Endothelial cell of umbilical vein (primary cell): ENCODE measurements at regions not wholly inside any gene's neighbourhood (a gene's known extent, or its start where the extent isn't known, plus 50 kb on each side); places are given as distances from the start of the nearest gene placed in this dataset.
"Not testable (repeated sequence)": the region's sequence is repeated elsewhere in the genome, so short reads cannot be mapped to it uniquely, and the experiment has no call there.

ENCODE experiments used
- BruUV-seq: library from RNA; stranded (reverse); fragments of 400-500 nt; replicated peaks from 2 replicates; lab custom pipeline; 2021; lab: Mats Ljungman, UMichigan
- CTCF ChIA-PET: fragments of 300-600, 350-600 bp; sonication (Branson Sonifier 250); formaldehyde crosslinking; loops from one replicate; lab custom pipeline; 2021; ENCODE audit warnings: antibody characterized with exemption, inconsistent platforms; lab: Charles Lee
- POLR2A ChIA-PET: fragments of 300-600, 350-600 bp; sonication (Branson Sonifier 250); formaldehyde crosslinking; loops from one replicate; lab custom pipeline; 2021; ENCODE audit warnings: antibody characterized with exemption, inconsistent platforms; lab: Charles Lee
- DNase-seq: peaks from one replicate; pipeline ENCODE4 v3.0.0-alpha.2; 2011; ENCODE audit warnings: low read depth, low spot score
- FAIRE-seq: peaks from 2 replicates; lab custom pipeline; 2011; peaks lifted over from hg19 to GRCh38; lab: Jason Lieb, UNC
- H2AFZ ChIP-seq: 2 replicates; pipeline ENCODE4 v1.6.0; 2012; ENCODE audit warnings: low read depth, low read length, control low read depth, inconsistent platforms
- H3K27ac ChIP-seq: 2 replicates; pipeline ENCODE4 v1.5.1; 2011; ENCODE audit warnings: low read depth, mild to moderate bottlenecking, control low read depth, low read length, moderate library complexity; ENCODE audit not compliant: insufficient read depth
- H3K27me3 ChIP-seq, 2 experiments: 2 replicates each; pipeline versions ENCODE4 v1.6.0 to v1.6.1; 2011; ENCODE audit warnings: low read length in 2 of 2, mixed read lengths in 1 of 2; ENCODE audit not compliant: control insufficient read depth in 2 of 2, insufficient read depth in 2 of 2
- H3K36me3 ChIP-seq, 2 experiments: 2 replicates in 1 of 2; 3 replicates in 1 of 2; pipeline ENCODE4 v1.5.1; 2011; ENCODE audit warnings: low read length in 2 of 2, mild to moderate bottlenecking in 1 of 2, moderate library complexity in 1 of 2; ENCODE audit not compliant: control insufficient read depth in 2 of 2, insufficient read depth in 2 of 2; ENCODE audit errors: extremely low read depth in 1 of 2
- H3K4me1 ChIP-seq: 3 replicates; pipeline ENCODE4 v1.5.1; 2011; ENCODE audit warnings: mild to moderate bottlenecking, low read length; ENCODE audit not compliant: control insufficient read depth, insufficient read depth; ENCODE audit errors: extremely low read depth
- H3K4me2 ChIP-seq: 2 replicates; pipeline ENCODE4 v1.6.1; 2011; ENCODE audit warnings: low read length, control low read depth, mixed read lengths; ENCODE audit not compliant: insufficient read depth
- H3K4me3 ChIP-seq, 3 experiments: fragments of 200-600 bp in 1 of 3; sonication (generic), shearing (Covaris generic) in 1 of 3; replicated peaks in 1 of 3; 2 replicates each; pipeline ENCODE4 v1.5.1; 2011 to 2016; ENCODE audit warnings: control low read depth in 3 of 3, low read length in 3 of 3, mild to moderate bottlenecking in 2 of 3, inconsistent platforms in 1 of 3, low read depth in 1 of 3, moderate library complexity in 1 of 3; ENCODE audit not compliant: insufficient read depth in 1 of 3
- H3K79me2 ChIP-seq: 2 replicates; pipeline ENCODE4 v1.6.0; 2012; ENCODE audit warnings: low read length, inconsistent platforms; ENCODE audit not compliant: control insufficient read depth, insufficient read depth
- H3K9ac ChIP-seq: replicated peaks from 2 replicates; pipeline ENCODE3; 2011; ENCODE audit warnings: low read length, control low read depth; ENCODE audit not compliant: insufficient read depth; ENCODE audit errors: extremely low read depth
- H3K9me1 ChIP-seq: replicated peaks from 3 replicates; pipeline ENCODE4 v1.6.0; 2011; ENCODE audit warnings: mild to moderate bottlenecking, low read length; ENCODE audit not compliant: control insufficient read depth, insufficient read depth; ENCODE audit errors: extremely low read depth
- H3K9me3 ChIP-seq: replicated peaks from 2 replicates; pipeline ENCODE4 v1.5.1; 2012; ENCODE audit warnings: low read length, inconsistent platforms; ENCODE audit not compliant: control insufficient read depth, insufficient read depth
- H4K20me1 ChIP-seq: replicated peaks from 2 replicates; pipeline ENCODE3; 2011; ENCODE audit warnings: mild to moderate bottlenecking, low read length; ENCODE audit not compliant: control insufficient read depth, insufficient read depth; ENCODE audit errors: extremely low read depth
- EZH2 ChIP-seq: IDR thresholded peaks from 2 replicates; pipeline ENCODE4 v1.6.1; 2012; ENCODE audit warnings: borderline replicate concordance, low read depth, mild to moderate bottlenecking, moderate library complexity, low read length, inconsistent platforms; ENCODE audit not compliant: severe bottlenecking
- FOS ChIP-seq: IDR thresholded peaks from 2 replicates; pipeline ENCODE4 v1.6.1; 2011; ENCODE audit warnings: mild to moderate bottlenecking, low read length, moderate library complexity, borderline replicate concordance; ENCODE audit not compliant: insufficient read depth
- GATA2 ChIP-seq: IDR thresholded peaks from 2 replicates; pipeline ENCODE4 v1.7.0; 2011; ENCODE audit warnings: low read depth, mild to moderate bottlenecking, moderate library complexity, mixed read lengths, low read length; ENCODE audit not compliant: insufficient read length, insufficient read depth
- JUN ChIP-seq: IDR thresholded peaks from 2 replicates; pipeline ENCODE4 v1.6.1; 2011; ENCODE audit warnings: borderline replicate concordance, low read depth; ENCODE audit not compliant: insufficient read length, insufficient read depth
- MYC ChIP-seq: IDR thresholded peaks from one replicate; pipeline ENCODE4 v1.6.1; 2011; ENCODE audit warnings: mild to moderate bottlenecking, low read depth, low read length
- POLR2A ChIP-seq: IDR thresholded peaks from 2 replicates; pipeline ENCODE4 v1.6.1; 2012; ENCODE audit warnings: low read depth, mild to moderate bottlenecking, control low read depth, low read length
- POLR2AphosphoS5 ChIP-seq: IDR thresholded peaks from 2 replicates; pipeline ENCODE4 v1.6.1; 2012; ENCODE audit warnings: low read depth, mild to moderate bottlenecking, control low read depth, low read length, moderate library complexity; ENCODE audit not compliant: insufficient read depth
- dilution Hi-C: fragments of 300-500 bp; cut with MboI; formaldehyde crosslinking; loops from one replicate; pipeline ENCODE4 v1.15.0; 2019; ENCODE audit warnings: low sequenced_read_pairs; ENCODE audit not compliant: extremely low pct_ligation_motif_present
- intact Hi-C: fragments of 100-400 bp; cut with micrococcal nuclease; formaldehyde crosslinking; loops from one replicate; pipeline ENCODE4 v1.10.0; 2022
- TF ChIP-seq, protein P1 (sequence below), 2 donors: IDR thresholded peaks; 1 replicate in 1 of 2; 2 replicates in 1 of 2; pipeline ENCODE4 v1.5.1; 2011; ENCODE audit warnings: low read length in 2 of 2, mild to moderate bottlenecking in 2 of 2, moderate library complexity in 2 of 2, control low read depth in 1 of 2, inconsistent platforms in 1 of 2, low read depth in 1 of 2; ENCODE audit not compliant: insufficient read depth in 1 of 2; ENCODE audit errors: extremely low read depth in 1 of 2
- TF ChIP-seq, protein P2 (sequence below): IDR thresholded peaks from 2 replicates; pipeline ENCODE4 v1.6.1; 2011; ENCODE audit not compliant: insufficient read depth, insufficient read length

- FAIRE-seq (no peak), DNase-seq (no peak)
- Histone ChIP-seq H3K27ac (no peak overlapping the region), H3K4me1 (no peaks in the 10 kb centered on the region), H3K9me3 (peaks cover 3% of the 10 kb centered on the region), H3K36me3 (no peaks in the 10 kb centered on the region), H3K4me3 (no peak overlapping the region), H3K4me2 (no peak overlapping the region), H3K27me3 (no peaks in the 10 kb centered on the region), H3K9ac (no peak overlapping the region), H3K79me2 (no peaks in the 10 kb centered on the region), H2AFZ (no peak overlapping the region), H4K20me1 (no peaks in the 10 kb centered on the region), H3K9me1 (no peaks in the 10 kb centered on the region)
- BruUV-seq, result no TSS peak
- POLR2A ChIA-PET, result no interaction called here
- TF ChIP-seq POLR2A, result no peak
- TF ChIP-seq FOS, result no peak
- TF ChIP-seq JUN, result no peak
- no peak for TF ChIP-seq EZH2
- no peak for TF ChIP-seq MYC
- TF ChIP-seq, protein P1, sequence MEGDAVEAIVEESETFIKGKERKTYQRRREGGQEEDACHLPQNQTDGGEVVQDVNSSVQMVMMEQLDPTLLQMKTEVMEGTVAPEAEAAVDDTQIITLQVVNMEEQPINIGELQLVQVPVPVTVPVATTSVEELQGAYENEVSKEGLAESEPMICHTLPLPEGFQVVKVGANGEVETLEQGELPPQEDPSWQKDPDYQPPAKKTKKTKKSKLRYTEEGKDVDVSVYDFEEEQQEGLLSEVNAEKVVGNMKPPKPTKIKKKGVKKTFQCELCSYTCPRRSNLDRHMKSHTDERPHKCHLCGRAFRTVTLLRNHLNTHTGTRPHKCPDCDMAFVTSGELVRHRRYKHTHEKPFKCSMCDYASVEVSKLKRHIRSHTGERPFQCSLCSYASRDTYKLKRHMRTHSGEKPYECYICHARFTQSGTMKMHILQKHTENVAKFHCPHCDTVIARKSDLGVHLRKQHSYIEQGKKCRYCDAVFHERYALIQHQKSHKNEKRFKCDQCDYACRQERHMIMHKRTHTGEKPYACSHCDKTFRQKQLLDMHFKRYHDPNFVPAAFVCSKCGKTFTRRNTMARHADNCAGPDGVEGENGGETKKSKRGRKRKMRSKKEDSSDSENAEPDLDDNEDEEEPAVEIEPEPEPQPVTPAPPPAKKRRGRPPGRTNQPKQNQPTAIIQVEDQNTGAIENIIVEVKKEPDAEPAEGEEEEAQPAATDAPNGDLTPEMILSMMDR (IDR thresholded peaks at IDR 0.05; ENCODE audit: extremely low read depth in 1 of 2, insufficient read depth in 1 of 2, low read depth in 1 of 2, low read length in 2 of 2), result no peak
- TF ChIP-seq, protein P2, sequence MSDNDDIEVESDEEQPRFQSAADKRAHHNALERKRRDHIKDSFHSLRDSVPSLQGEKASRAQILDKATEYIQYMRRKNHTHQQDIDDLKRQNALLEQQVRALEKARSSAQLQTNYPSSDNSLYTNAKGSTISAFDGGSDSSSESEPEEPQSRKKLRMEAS, result no peak
- no peak for TF ChIP-seq POLR2AphosphoS5
- TF ChIP-seq GATA2, result no peak
- dilution Hi-C loops, result no loop called here
- intact Hi-C loops, result no loop called here
- CTCF ChIA-PET, result no interaction called here
Observed at GRCh38 chr5:25662610-25663009, 1017.8 kb upstream of the CDH10 start.

GRCh38 chr5:25650316-25650715 is 1005.5 kb upstream of the CDH10 start:
- POLR2A ChIA-PET, H3K4me1 ChIP-seq, H3K79me2 ChIP-seq, intact Hi-C loops, H3K36me3 ChIP-seq, H3K9me3 ChIP-seq, H3K9me1 ChIP-seq, H3K27ac ChIP-seq, BruUV-seq, H3K9ac ChIP-seq, H4K20me1 ChIP-seq, H3K4me2 ChIP-seq, H3K4me3 ChIP-seq, dilution Hi-C loops, CTCF ChIA-PET, DNase-seq, H3K27me3 ChIP-seq, FAIRE-seq, H2AFZ ChIP-seq: not testable (repeated sequence)
